HEK293 (cell line): ENCODE measurements at regions not wholly inside any gene's neighbourhood (a gene's known extent, or its start where the extent isn't known, plus 50 kb on each side); places are given as distances from the start of the nearest gene placed in this dataset.

Experiments used
- CTCF ChIA-PET: fragments of 350-600 bp; formaldehyde crosslinking; extraction: SDS; loops from one replicate; lab custom pipeline; 2021; ENCODE audit warnings: antibody characterized with exemption; lab: Yijun Ruan, JAX
- POLR2A ChIA-PET: fragments of 300-600 bp; formaldehyde crosslinking; extraction: SDS; loops from one replicate; lab custom pipeline; 2020; ENCODE audit warnings: antibody characterized with exemption, inconsistent platforms; lab: Yijun Ruan, JAX
- H3K27ac ChIP-seq: fragments of 200-500 bp; sonication (Bioruptor generic); 2 replicates; pipeline ENCODE4 v1.5.1; 2014; ENCODE audit warnings: low read depth, low read length, control low read depth, inconsistent platforms; ENCODE audit errors: extremely low read depth
- H3K36me3 ChIP-seq, 2 experiments: fragments of 200-500 bp in 1 of 2; sonication (Bioruptor generic) in 1 of 2; 1 replicate in 1 of 2; 2 replicates in 1 of 2; pipeline ENCODE4 v1.5.1; 2014 to 2017; ENCODE audit warnings: inconsistent platforms in 2 of 2, low read length in 2 of 2; ENCODE audit not compliant: control insufficient read depth in 2 of 2, insufficient read depth in 1 of 2
- H3K4me1 ChIP-seq: fragments of 200-500 bp; sonication (Bioruptor generic); 2 replicates; pipeline ENCODE4 v1.5.1; 2014; ENCODE audit warnings: mild to moderate bottlenecking, low read length, inconsistent platforms; ENCODE audit not compliant: control insufficient read depth, insufficient read depth
- H3K4me3 ChIP-seq: 2 replicates; pipeline ENCODE4 v1.5.1; 2011; ENCODE audit warnings: low read depth, mild to moderate bottlenecking, control low read depth, low read length, moderate library complexity
- H3K9me3 ChIP-seq: fragments of 200-500 bp; sonication (Bioruptor generic); 2 replicates; pipeline ENCODE4 v1.5.1; 2014; ENCODE audit warnings: low read depth, low read length, inconsistent platforms; ENCODE audit not compliant: control insufficient read depth, insufficient read depth
- GLI2 ChIP-seq: fragments of 450-650 bp; formaldehyde crosslinking; IDR thresholded peaks from 2 replicates; pipeline ENCODE4; 2017; ENCODE audit warnings: missing biosample characterization, missing genetic modification characterization, low read depth, borderline replicate concordance
- MYNN ChIP-seq: fragments of 450-650 bp; formaldehyde crosslinking; IDR thresholded peaks from 2 replicates; pipeline ENCODE4 v1.5.1; 2016; ENCODE audit warnings: missing biosample characterization, missing genetic modification characterization, borderline replicate concordance
- MZF1 ChIP-seq: fragments of 450-650 bp; formaldehyde crosslinking; IDR thresholded peaks from 2 replicates; pipeline ENCODE4 v1.5.1; 2017; ENCODE audit warnings: missing biosample characterization, missing genetic modification characterization, borderline replicate concordance
- RBAK ChIP-seq: fragments of 450-650 bp; formaldehyde crosslinking; IDR thresholded peaks from 2 replicates; pipeline ENCODE4 v1.5.1; 2016; ENCODE audit warnings: missing biosample characterization, missing genetic modification characterization
- SP2 ChIP-seq: fragments of 450-650 bp; formaldehyde crosslinking; IDR thresholded peaks from 2 replicates; pipeline ENCODE4 v1.5.1; 2016; ENCODE audit warnings: missing biosample characterization, missing genetic modification characterization
- ZEB2 ChIP-seq: fragments of 450-650 bp; formaldehyde crosslinking; IDR thresholded peaks from 2 replicates; pipeline ENCODE4 v1.5.1; 2016; ENCODE audit warnings: missing biosample characterization, missing genetic modification characterization
- ZNF175 ChIP-seq: fragments of 450-650 bp; formaldehyde crosslinking; IDR thresholded peaks from 2 replicates; pipeline ENCODE4 v1.5.1; 2016; ENCODE audit warnings: missing biosample characterization, missing genetic modification characterization
- ZNF184 ChIP-seq: fragments of 450-650 bp; IDR thresholded peaks from 2 replicates; pipeline ENCODE4 v1.5.1; 2018; ENCODE audit warnings: missing biosample characterization, mild to moderate bottlenecking, missing genetic modification characterization
- ZNF2 ChIP-seq: fragments of 450-650 bp; formaldehyde crosslinking; IDR thresholded peaks from 2 replicates; pipeline ENCODE4 v1.5.1; 2016; ENCODE audit warnings: missing biosample characterization, missing genetic modification characterization
- ZNF211 ChIP-seq: fragments of 450-650 bp; formaldehyde crosslinking; IDR thresholded peaks from 2 replicates; pipeline ENCODE4 v1.5.1; 2016; ENCODE audit warnings: low read depth, missing biosample characterization, missing genetic modification characterization
- ZNF350 ChIP-seq: fragments of 450-650 bp; formaldehyde crosslinking; IDR thresholded peaks from 2 replicates; pipeline ENCODE4 v1.5.0; 2017; ENCODE audit warnings: missing biosample characterization, mild to moderate bottlenecking, missing genetic modification characterization
- ZNF354C ChIP-seq: fragments of 450-650 bp; formaldehyde crosslinking; IDR thresholded peaks from 2 replicates; pipeline ENCODE4 v1.5.1; 2016; ENCODE audit warnings: missing biosample characterization, missing genetic modification characterization, low read depth, borderline replicate concordance
- ZNF37A ChIP-seq: fragments of 450-650 bp; IDR thresholded peaks from 2 replicates; pipeline ENCODE4 v1.5.1; 2018; ENCODE audit warnings: missing biosample characterization, missing genetic modification characterization
- ZNF391 ChIP-seq: fragments of 450-650 bp; formaldehyde crosslinking; IDR thresholded peaks from 2 replicates; pipeline ENCODE4 v1.5.1; 2016; ENCODE audit warnings: low read depth, missing biosample characterization, missing genetic modification characterization, borderline replicate concordance
- ZNF394 ChIP-seq: fragments of 450-650 bp; formaldehyde crosslinking; IDR thresholded peaks from 2 replicates; pipeline ENCODE4 v1.5.1; 2016; ENCODE audit warnings: missing biosample characterization, missing genetic modification characterization, mild to moderate bottlenecking, moderate library complexity, borderline replicate concordance
- ZNF521 ChIP-seq: fragments of 450-650 bp; formaldehyde crosslinking; IDR thresholded peaks from 2 replicates; pipeline ENCODE4 v1.5.1; 2017; ENCODE audit warnings: missing biosample characterization, mild to moderate bottlenecking, missing genetic modification characterization
- ZNF561 ChIP-seq: fragments of 450-650 bp; IDR thresholded peaks from 2 replicates; pipeline ENCODE4 v1.5.1; 2018; ENCODE audit warnings: missing biosample characterization, missing genetic modification characterization, borderline replicate concordance
- ZNF580 ChIP-seq: fragments of 450-650 bp; formaldehyde crosslinking; IDR thresholded peaks from 2 replicates; pipeline ENCODE4 v1.5.1; 2016; ENCODE audit warnings: missing biosample characterization, missing genetic modification characterization
- ZNF629 ChIP-seq: fragments of 450-650 bp; formaldehyde crosslinking; IDR thresholded peaks from 2 replicates; pipeline ENCODE4 v1.5.1; 2017; ENCODE audit warnings: missing biosample characterization, missing genetic modification characterization
- ZNF76 ChIP-seq: fragments of 450-650 bp; formaldehyde crosslinking; IDR thresholded peaks from 2 replicates; pipeline ENCODE4; 2016; ENCODE audit warnings: low read depth, missing biosample characterization, missing genetic modification characterization, borderline replicate concordance
- ZNF791 ChIP-seq: fragments of 450-650 bp; formaldehyde crosslinking; IDR thresholded peaks from 2 replicates; pipeline ENCODE4 v1.5.1; 2016; ENCODE audit warnings: missing biosample characterization, missing genetic modification characterization
- ZNF843 ChIP-seq: fragments of 450-650 bp; formaldehyde crosslinking; IDR thresholded peaks from 2 replicates; pipeline ENCODE4 v1.5.1; 2016; ENCODE audit warnings: missing biosample characterization, missing genetic modification characterization
- ZSCAN4 ChIP-seq: fragments of 450-650 bp; formaldehyde crosslinking; IDR thresholded peaks from 2 replicates; pipeline ENCODE4 v1.5.1; 2017; ENCODE audit warnings: missing biosample characterization, missing genetic modification characterization
- TF ChIP-seq, protein P1 (sequence below): fragments of 450-650 bp; formaldehyde crosslinking; IDR thresholded peaks from 2 replicates; pipeline ENCODE4 v1.5.1; 2016; ENCODE audit warnings: missing biosample characterization, missing genetic modification characterization

DNA sequence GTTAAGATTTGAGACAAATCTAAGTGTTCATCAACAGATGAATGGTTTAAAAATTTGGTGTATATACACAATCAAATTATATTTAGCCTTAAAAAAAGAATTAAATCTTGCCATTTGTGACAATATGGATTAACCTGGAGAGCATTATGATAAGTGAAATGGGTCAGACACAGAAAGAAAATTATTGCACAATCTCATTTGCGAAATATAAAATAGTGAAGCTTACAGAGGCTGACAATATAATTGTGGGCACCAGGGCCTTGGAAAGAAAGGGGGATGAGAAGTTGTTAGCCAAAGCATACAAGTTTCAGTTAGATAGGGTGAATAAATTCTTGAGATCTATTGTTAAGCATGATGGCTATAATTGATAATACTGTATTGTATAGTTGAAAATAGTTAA, 883.0 kb downstream of the TECRL start:
- Histone ChIP-seq H3K4me1 (no peaks in the 10 kb centered on the region), H3K4me3 (no peak overlapping the region), H3K36me3 (no peaks in the 10 kb centered on the region), H3K27ac (no peak overlapping the region), H3K9me3 (no peaks in the 10 kb centered on the region)
- POLR2A ChIA-PET, result no interaction called here
- TF ChIP-seq ZEB2 (tag by site-specific recombination), result no peak
- TF ChIP-seq RBAK (tag by site-specific recombination), result no peak
- no peak for TF ChIP-seq ZNF791 (tag by site-specific recombination)
- TF ChIP-seq ZNF354C (tag by site-specific recombination), result no peak
- TF ChIP-seq ZNF350 (tag by site-specific recombination), result no peak
- no peak for TF ChIP-seq MYNN (tag by site-specific recombination)
- TF ChIP-seq MZF1 (tag by site-specific recombination), result no peak
- no peak for TF ChIP-seq ZNF391 (tag by site-specific recombination)
- TF ChIP-seq, protein P1, sequence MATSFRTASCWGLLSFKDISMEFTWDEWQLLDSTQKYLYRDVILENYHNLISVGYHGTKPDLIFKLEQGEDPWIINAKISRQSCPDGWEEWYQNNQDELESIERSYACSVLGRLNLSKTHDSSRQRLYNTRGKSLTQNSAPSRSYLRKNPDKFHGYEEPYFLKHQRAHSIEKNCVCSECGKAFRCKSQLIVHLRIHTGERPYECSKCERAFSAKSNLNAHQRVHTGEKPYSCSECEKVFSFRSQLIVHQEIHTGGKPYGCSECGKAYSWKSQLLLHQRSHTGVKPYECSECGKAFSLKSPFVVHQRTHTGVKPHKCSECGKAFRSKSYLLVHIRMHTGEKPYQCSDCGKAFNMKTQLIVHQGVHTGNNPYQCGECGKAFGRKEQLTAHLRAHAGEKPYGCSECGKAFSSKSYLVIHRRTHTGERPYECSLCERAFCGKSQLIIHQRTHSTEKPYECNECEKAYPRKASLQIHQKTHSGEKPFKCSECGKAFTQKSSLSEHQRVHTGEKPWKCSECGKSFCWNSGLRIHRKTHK (tag by site-specific recombination), result no peak
- TF ChIP-seq ZNF37A (tag by site-specific recombination), result no peak
- no peak for TF ChIP-seq ZNF843 (tag by site-specific recombination)
- TF ChIP-seq ZNF211 (tag by site-specific recombination), result no peak
- CTCF ChIA-PET, result no interaction called here

- no peak for TF ChIP-seq ZNF394 (tag by site-specific recombination)
- TF ChIP-seq ZNF184, result no peak
- TF ChIP-seq ZSCAN4 (tag by site-specific recombination), result no peak
- no peak for TF ChIP-seq ZNF76 (tag by site-specific recombination)
- no peak for TF ChIP-seq ZNF521 (tag by site-specific recombination)
- no peak for TF ChIP-seq SP2 (tag by site-specific recombination)
- no peak for TF ChIP-seq ZNF580 (tag by site-specific recombination)
- TF ChIP-seq ZNF629, result no peak
- no peak for TF ChIP-seq ZNF561
- TF ChIP-seq ZNF2, result no peak
- TF ChIP-seq ZNF175 (tag by site-specific recombination), result no peak
- no peak for TF ChIP-seq GLI2 (tag by site-specific recombination)
- CTCF ChIA-PET, result no interaction called here
- H3K36me3 ChIP-seq, result no peaks in the 10 kb centered on the region
- POLR2A ChIA-PET, result no interaction called here
- no peaks in the 10 kb centered on the region for H3K9me3 ChIP-seq
- no peak overlapping the region for H3K27ac ChIP-seq
- no peak overlapping the region for H3K4me3 ChIP-seq
- H3K4me1 ChIP-seq, result no peaks in the 10 kb centered on the region
Observed at GRCh38 chr4:63524764-63525163, 884.5 kb downstream of the TECRL start.
